DOHH2 (cell line): ENCODE measurements at regions not wholly inside any gene's neighbourhood (a gene's known extent, or its start where the extent isn't known, plus 50 kb on each side); places are given as distances from the start of the nearest gene placed in this dataset.

ENCODE experiments used
- EZH2phosphoT487 ChIP-seq: fragments of 200-600 bp; sonication (generic); IDR thresholded peaks from 2 replicates; pipeline ENCODE4 v1.6.1; 2017; ENCODE audit warnings: borderline replicate concordance, mild to moderate bottlenecking, antibody characterized with exemption, low read length, moderate library complexity, mixed read lengths
- TF ChIP-seq, protein P1 (sequence below): fragments of 200-600 bp; sonication (generic); IDR thresholded peaks from one replicate; pipeline ENCODE4 v1.5.1; 2014; ENCODE audit warnings: antibody characterized with exemption, mild to moderate bottlenecking, low read depth, low read length; ENCODE audit not compliant: poor library complexity, severe bottlenecking

DNA sequence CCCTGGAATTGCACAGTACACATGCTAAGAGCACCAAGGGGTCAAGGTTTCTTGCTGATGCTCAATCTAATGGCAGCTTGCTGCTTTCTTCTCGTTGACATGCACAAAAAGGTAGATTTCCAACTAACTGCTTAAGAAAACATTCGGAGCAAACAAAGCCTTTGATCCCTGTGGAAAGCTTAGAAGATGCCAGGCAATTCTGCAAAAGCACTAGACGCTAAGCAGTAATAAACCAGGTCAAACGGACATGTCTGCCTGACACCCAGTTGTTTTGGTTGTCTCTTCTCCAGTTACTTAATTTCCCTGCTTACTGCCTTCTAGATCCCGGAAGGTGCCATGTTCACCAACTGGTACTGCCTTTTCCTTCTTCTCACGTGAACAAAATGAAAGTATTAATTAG, 100.5 kb upstream of the TMCC3 start:
- TF ChIP-seq, protein P1, sequence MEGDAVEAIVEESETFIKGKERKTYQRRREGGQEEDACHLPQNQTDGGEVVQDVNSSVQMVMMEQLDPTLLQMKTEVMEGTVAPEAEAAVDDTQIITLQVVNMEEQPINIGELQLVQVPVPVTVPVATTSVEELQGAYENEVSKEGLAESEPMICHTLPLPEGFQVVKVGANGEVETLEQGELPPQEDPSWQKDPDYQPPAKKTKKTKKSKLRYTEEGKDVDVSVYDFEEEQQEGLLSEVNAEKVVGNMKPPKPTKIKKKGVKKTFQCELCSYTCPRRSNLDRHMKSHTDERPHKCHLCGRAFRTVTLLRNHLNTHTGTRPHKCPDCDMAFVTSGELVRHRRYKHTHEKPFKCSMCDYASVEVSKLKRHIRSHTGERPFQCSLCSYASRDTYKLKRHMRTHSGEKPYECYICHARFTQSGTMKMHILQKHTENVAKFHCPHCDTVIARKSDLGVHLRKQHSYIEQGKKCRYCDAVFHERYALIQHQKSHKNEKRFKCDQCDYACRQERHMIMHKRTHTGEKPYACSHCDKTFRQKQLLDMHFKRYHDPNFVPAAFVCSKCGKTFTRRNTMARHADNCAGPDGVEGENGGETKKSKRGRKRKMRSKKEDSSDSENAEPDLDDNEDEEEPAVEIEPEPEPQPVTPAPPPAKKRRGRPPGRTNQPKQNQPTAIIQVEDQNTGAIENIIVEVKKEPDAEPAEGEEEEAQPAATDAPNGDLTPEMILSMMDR = no peak
- TF ChIP-seq EZH2phosphoT487 = no peak
